ENCODE measurements at regions not wholly inside any gene's neighbourhood (a gene's known extent, or its start where the extent isn't known, plus 50 kb on each side); places are given as distances from the start of the nearest gene placed in this dataset.

DNA sequence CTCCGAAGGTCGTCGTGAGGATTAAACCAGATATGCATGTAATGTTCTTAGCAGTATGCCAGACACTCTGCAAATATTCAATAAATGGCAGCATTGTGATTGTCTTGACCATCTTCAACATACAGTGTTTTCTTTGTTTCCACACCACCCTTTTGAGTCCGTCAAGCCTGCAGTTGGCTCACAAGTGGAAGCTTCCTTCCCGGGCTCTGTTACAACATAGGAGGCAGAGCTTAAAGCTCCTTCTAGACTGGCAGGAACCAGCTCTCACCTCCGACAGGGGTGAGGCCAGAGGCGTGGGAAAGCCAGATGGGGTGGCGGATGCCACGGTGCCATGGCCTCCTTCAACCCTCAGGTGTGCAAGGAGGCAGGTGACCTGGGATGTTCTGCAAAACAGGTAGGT is 138.3 kb downstream of the FOXL1 start:
- ChIA-PET POLR2A (ENCODE audit: low non-redundant PET) (no interaction called here), CTCF (interaction anchor here (0.7 kb wide), 1 partner anchor 9 kb away, joined by 3 read pairs; no protein-coding TSS in a partner anchor)
- TF ChIP-seq, protein P1, sequence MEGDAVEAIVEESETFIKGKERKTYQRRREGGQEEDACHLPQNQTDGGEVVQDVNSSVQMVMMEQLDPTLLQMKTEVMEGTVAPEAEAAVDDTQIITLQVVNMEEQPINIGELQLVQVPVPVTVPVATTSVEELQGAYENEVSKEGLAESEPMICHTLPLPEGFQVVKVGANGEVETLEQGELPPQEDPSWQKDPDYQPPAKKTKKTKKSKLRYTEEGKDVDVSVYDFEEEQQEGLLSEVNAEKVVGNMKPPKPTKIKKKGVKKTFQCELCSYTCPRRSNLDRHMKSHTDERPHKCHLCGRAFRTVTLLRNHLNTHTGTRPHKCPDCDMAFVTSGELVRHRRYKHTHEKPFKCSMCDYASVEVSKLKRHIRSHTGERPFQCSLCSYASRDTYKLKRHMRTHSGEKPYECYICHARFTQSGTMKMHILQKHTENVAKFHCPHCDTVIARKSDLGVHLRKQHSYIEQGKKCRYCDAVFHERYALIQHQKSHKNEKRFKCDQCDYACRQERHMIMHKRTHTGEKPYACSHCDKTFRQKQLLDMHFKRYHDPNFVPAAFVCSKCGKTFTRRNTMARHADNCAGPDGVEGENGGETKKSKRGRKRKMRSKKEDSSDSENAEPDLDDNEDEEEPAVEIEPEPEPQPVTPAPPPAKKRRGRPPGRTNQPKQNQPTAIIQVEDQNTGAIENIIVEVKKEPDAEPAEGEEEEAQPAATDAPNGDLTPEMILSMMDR (conservative IDR thresholded peaks at IDR 0.05; ENCODE audit: low read depth): no peak
- H3K27ac ChIP-seq: no peak overlapping the region
- no peak for DNase-seq (ENCODE audit: low spot score)

DNA sequence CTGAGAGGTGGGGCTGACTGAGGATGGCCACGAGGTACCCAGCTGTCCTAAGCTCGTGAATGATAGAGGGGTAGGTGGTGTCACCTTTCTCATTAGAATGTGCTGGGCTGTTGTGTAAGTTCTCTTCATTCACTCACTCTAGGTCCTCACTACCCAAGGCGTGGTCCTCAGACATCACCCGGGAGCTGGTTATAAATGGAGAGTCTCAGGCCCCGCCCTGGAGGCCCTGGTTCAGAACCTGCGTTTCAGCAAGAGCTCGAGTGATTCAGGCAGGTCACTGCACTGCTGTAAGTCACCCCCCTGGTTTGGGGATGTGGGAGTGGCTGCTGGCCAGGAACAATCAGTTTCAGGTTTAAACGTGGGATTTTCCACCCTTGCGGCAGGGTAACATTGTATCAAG is 139.8 kb downstream of the FOXL1 start:
- CTCF ChIA-PET: no interaction called here
- DNase-seq (ENCODE audit: low spot score): peak; percentile 52
- TF ChIP-seq, protein P1 (conservative IDR thresholded peaks at IDR 0.05; ENCODE audit: low read depth): no peak
- POLR2A ChIA-PET (ENCODE audit: low non-redundant PET): no interaction called here
- peak overlapping the region; percentile 31; the same call in 1 of the 2 replicates for H3K27ac ChIP-seq

DNA sequence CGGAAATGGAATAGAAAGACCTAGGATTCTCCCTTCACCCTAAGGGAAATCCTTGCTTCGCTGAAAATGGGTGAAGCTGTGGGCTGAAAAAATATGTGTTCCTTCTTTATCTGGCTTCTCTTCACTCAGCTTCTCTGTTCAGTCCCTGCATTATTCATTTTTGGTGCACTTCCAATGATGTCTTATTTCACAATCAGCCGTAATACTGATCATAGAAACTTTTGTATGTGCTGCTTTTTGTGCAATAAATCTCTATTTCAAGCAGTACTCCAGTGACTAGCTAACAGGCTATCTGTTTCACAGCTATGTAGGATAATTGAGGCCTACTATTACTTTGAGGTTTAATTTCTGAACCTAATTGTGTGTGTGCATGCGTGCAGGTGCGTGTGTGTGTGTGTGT is 144.6 kb downstream of the FOXL1 start:
- no peak for DNase-seq (ENCODE audit: low spot score)
- no peak overlapping the region for H3K27ac ChIP-seq
- ChIA-PET CTCF (interaction anchor here (0.6 kb wide), 1 partner anchor 328 kb away, joined by 5 read pairs; no protein-coding TSS in a partner anchor), POLR2A (ENCODE audit: low non-redundant PET) (no interaction called here)
- TF ChIP-seq, protein P1 (conservative IDR thresholded peaks at IDR 0.05; ENCODE audit: low read depth): no peak

DNA sequence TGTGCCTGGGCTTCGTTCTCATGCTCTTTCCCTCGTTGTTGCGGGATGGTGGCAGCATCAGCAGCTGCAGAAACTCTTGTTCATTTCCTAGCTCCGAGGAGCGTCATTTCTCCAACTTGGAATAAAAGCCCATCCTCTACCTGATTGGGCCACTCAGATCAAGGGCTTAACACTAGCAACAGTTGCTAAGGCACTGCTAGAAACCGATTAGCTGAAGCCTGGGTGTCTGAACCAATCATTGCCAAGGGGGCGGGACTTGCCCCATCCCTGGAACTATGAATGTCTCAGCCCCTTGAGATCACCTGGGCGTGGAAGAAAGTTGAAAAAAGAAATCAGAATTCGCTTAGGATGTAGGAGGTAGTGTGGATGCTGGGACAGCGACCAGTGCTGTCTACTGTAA is 145.3 kb downstream of the FOXL1 start:
- DNase-seq (ENCODE audit: low spot score): no peak
- TF ChIP-seq, protein P1 (conservative IDR thresholded peaks at IDR 0.05; ENCODE audit: low read depth): no peak
- no peak overlapping the region for H3K27ac ChIP-seq
- ChIA-PET POLR2A (ENCODE audit: low non-redundant PET) (no interaction called here), CTCF (no interaction called here)

DNA sequence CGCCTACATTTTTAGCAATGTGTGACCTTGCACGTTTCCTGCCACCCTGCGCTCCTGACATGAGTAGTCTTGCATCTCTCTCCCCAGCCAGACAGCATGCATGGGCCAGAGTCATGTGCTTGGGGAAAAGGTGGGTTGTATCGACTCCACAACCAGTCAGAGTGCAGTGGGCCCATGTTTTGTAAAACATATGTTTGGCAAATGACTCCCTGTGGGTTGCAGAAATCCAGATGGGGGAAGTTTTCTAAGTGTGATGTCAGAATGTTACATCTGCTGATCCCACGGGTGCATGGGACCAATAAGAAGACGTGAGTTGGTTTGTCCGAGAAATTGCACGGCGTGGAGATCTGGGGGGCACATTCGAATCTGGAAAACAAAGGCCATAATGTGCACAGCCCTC is 147.1 kb downstream of the FOXL1 start:
- POLR2A ChIA-PET (ENCODE audit: low non-redundant PET): no interaction called here
- TF ChIP-seq, protein P1 (conservative IDR thresholded peaks at IDR 0.05; ENCODE audit: low read depth): no peak
- CTCF ChIA-PET: interaction anchor here (0.6 kb wide), 1 partner anchor 8 kb away, joined by 3 read pairs; no protein-coding TSS in a partner anchor
- H3K27ac ChIP-seq: no peak overlapping the region
- DNase-seq (ENCODE audit: low spot score): no peak

DNA sequence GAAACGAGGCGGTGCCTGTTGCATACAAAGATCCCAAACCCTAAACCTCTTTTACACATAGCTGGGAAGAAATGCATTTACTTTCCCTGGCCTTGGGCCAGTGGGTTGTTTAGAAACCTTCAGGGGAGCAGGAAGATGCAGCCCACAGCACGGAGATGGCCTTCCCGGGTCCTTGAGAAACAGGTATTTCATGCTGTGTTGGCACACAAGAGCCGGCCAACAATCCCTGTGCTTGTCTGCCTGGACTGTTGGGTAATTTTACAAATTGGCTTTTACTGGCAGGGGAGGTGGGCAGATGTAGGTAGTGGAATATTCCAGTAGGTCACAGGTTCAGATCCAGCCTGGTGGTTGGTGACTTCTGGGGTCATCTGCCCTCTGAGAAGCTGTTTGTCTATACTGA is 148.0 kb downstream of the FOXL1 start:
- ChIA-PET CTCF (interaction anchor here (0.6 kb wide), 1 partner anchor 9 kb away, joined by 3 read pairs; no protein-coding TSS in a partner anchor), POLR2A (ENCODE audit: low non-redundant PET) (no interaction called here)
- H3K27ac ChIP-seq: no peak overlapping the region
- no peak for DNase-seq (ENCODE audit: low spot score)
- TF ChIP-seq, protein P1 (conservative IDR thresholded peaks at IDR 0.05; ENCODE audit: low read depth): no peak

Data from RWPE1 (cell line).